ENCODE measurements at regions not wholly inside any gene's neighbourhood (a gene's known extent, or its start where the extent isn't known, plus 50 kb on each side); places are given as distances from the start of the nearest gene placed in this dataset.

- no peak overlapping the region for H3K4me3 ChIP-seq (ENCODE audit: low read depth in 2 of 2, low read length in 1 of 2)
- WGBS (ENCODE audit: low lambda C conversion rate): 75% methylated on average over 8 of the region's 8 CpGs
- no peak overlapping the region for H3K27ac ChIP-seq (ENCODE audit: low read depth in 2 of 2, low read length in 1 of 2)
- no peak overlapping the region for H3K9ac ChIP-seq
- no peaks in the 10 kb centered on the region for H3K79me2 ChIP-seq (ENCODE audit: insufficient read depth)
- H3F3A ChIP-seq (replicated peaks; ENCODE audit: insufficient read depth): no peaks in the 10 kb centered on the region
- H3K4me2 ChIP-seq: no peak overlapping the region
- TF ChIP-seq NFIC (IDR thresholded peaks at IDR 0.05; ENCODE audit: borderline replicate concordance): no peak
- no peak for TF ChIP-seq ZBTB33 (IDR thresholded peaks at IDR 0.05; ENCODE audit: borderline replicate concordance, low read depth)
- no peak for TF ChIP-seq NRF1 (IDR thresholded peaks at IDR 0.05; ENCODE audit: low read depth, low read length)
- TF ChIP-seq CHD2 (IDR thresholded peaks at IDR 0.05; ENCODE audit: low read length, partially characterized antibody): no peak
- TF ChIP-seq FOXM1 (IDR thresholded peaks at IDR 0.05; ENCODE audit: low read depth): no peak
- TF ChIP-seq RXRA (IDR thresholded peaks at IDR 0.05; ENCODE audit: borderline replicate concordance, low read depth): no peak
- no peak for TF ChIP-seq SMC3 (IDR thresholded peaks at IDR 0.05; ENCODE audit: low read depth, low read length)
- TF ChIP-seq, protein P1, sequence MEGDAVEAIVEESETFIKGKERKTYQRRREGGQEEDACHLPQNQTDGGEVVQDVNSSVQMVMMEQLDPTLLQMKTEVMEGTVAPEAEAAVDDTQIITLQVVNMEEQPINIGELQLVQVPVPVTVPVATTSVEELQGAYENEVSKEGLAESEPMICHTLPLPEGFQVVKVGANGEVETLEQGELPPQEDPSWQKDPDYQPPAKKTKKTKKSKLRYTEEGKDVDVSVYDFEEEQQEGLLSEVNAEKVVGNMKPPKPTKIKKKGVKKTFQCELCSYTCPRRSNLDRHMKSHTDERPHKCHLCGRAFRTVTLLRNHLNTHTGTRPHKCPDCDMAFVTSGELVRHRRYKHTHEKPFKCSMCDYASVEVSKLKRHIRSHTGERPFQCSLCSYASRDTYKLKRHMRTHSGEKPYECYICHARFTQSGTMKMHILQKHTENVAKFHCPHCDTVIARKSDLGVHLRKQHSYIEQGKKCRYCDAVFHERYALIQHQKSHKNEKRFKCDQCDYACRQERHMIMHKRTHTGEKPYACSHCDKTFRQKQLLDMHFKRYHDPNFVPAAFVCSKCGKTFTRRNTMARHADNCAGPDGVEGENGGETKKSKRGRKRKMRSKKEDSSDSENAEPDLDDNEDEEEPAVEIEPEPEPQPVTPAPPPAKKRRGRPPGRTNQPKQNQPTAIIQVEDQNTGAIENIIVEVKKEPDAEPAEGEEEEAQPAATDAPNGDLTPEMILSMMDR (IDR thresholded peaks at IDR 0.05): no peak
- TF ChIP-seq MEF2A (IDR thresholded peaks at IDR 0.05; ENCODE audit: borderline replicate concordance, low read depth): no peak
- H3K9me2 ChIP-seq: no peaks in the 10 kb centered on the region
- no peak overlapping the region for H2AFZ ChIP-seq (ENCODE audit: low read depth)
- no peaks in the 10 kb centered on the region for H3K9me3 ChIP-seq
- POLR2A ChIA-PET: no interaction called here
- peaks cover 0 to 3% of the 10 kb centered on the region in 2 experiments; a peak in 1 of 4 replicates for H3K4me1 ChIP-seq (ENCODE audit: control insufficient read depth in 1 of 2, insufficient read depth in 2 of 2, low read depth in 1 of 2, low read length in 1 of 2)
- H3K36me3 ChIP-seq (replicated peaks in 1 of 2; ENCODE audit: control insufficient read depth in 1 of 2, insufficient read depth in 2 of 2, low read length in 1 of 2): no peaks in the 10 kb centered on the region
- no peaks in the 10 kb centered on the region for H4K20me1 ChIP-seq (ENCODE audit: insufficient read depth)
- CTCF ChIA-PET: interaction anchor here (0.8 to 1.2 kb wide), 2 partner anchors 11 to 45 kb away, joined by 3 read pairs; no protein-coding TSS in a partner anchor
- no peak for DNase-seq
- H3K27me3 ChIP-seq (ENCODE audit: insufficient read depth): no peaks in the 10 kb centered on the region; the same call in 1 of the 2 replicates
Measured at GRCh38 chr3:71936681-71937080, 151.7 kb upstream of the PROK2 start.

GRCh38 chr3:71934520-71935270 lies 149.7 kb upstream of the PROK2 start:
- no peak overlapping the region for H3K27ac ChIP-seq (ENCODE audit: low read depth in 2 of 2, low read length in 1 of 2)
- no peaks in the 10 kb centered on the region for H3K36me3 ChIP-seq (replicated peaks in 1 of 2; ENCODE audit: control insufficient read depth in 1 of 2, insufficient read depth in 2 of 2, low read length in 1 of 2)
- no peaks in the 10 kb centered on the region; the same call in 1 of the 2 replicates for H3K27me3 ChIP-seq (ENCODE audit: insufficient read depth)
- H3K4me3 ChIP-seq (ENCODE audit: low read depth in 2 of 2, low read length in 1 of 2): no peak overlapping the region
- no peak for DNase-seq
- WGBS (ENCODE audit: low lambda C conversion rate): 54% methylated on average over 9 of the region's 11 CpGs
- no peak overlapping the region for H3K9ac ChIP-seq
- H3F3A ChIP-seq (replicated peaks; ENCODE audit: insufficient read depth): no peaks in the 10 kb centered on the region
- H2AFZ ChIP-seq (ENCODE audit: low read depth): no peak overlapping the region
- no peaks in the 10 kb centered on the region for H3K9me3 ChIP-seq
- H4K20me1 ChIP-seq (ENCODE audit: insufficient read depth): no peaks in the 10 kb centered on the region
- H3K9me2 ChIP-seq: no peaks in the 10 kb centered on the region
- no peaks in the 10 kb centered on the region for H3K79me2 ChIP-seq (ENCODE audit: insufficient read depth)
- H3K4me2 ChIP-seq: no peak overlapping the region
- TF ChIP-seq SIN3A (IDR thresholded peaks at IDR 0.05; ENCODE audit: borderline replicate concordance, low read depth, low read length) (no peak), EZH2phosphoT487 (IDR thresholded peaks at IDR 0.05; ENCODE audit: borderline replicate concordance, low read depth) (no peak), FOXJ3 (CRISPR knock-in tag; IDR thresholded peaks at IDR 0.05) (no peak), FOSL2 (IDR thresholded peaks at IDR 0.05; ENCODE audit: borderline replicate concordance, low read depth) (no peak), RFX5 (IDR thresholded peaks at IDR 0.05; ENCODE audit: low read length) (no peak), NRF1 (IDR thresholded peaks at IDR 0.05; ENCODE audit: low read depth, low read length) (no peak), SMC3 (IDR thresholded peaks at IDR 0.05; ENCODE audit: low read depth, low read length) (no peak), FOXM1 (IDR thresholded peaks at IDR 0.05; ENCODE audit: low read depth) (no peak), USF1 (IDR thresholded peaks at IDR 0.05; ENCODE audit: borderline replicate concordance, low read depth) (no peak)
- TF ChIP-seq, protein P2, sequence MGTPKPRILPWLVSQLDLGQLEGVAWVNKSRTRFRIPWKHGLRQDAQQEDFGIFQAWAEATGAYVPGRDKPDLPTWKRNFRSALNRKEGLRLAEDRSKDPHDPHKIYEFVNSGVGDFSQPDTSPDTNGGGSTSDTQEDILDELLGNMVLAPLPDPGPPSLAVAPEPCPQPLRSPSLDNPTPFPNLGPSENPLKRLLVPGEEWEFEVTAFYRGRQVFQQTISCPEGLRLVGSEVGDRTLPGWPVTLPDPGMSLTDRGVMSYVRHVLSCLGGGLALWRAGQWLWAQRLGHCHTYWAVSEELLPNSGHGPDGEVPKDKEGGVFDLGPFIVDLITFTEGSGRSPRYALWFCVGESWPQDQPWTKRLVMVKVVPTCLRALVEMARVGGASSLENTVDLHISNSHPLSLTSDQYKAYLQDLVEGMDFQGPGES (IDR thresholded peaks at IDR 0.05; ENCODE audit: low read depth, low read length): no peak
- ChIA-PET CTCF (interaction anchor here (0.7 to 1.3 kb wide), 4 partner anchors 21 to 916 kb away, joined by 3 to 5 read pairs (median 3); no protein-coding TSS in a partner anchor), POLR2A (no interaction called here)
- H3K4me1 ChIP-seq (ENCODE audit: control insufficient read depth in 1 of 2, insufficient read depth in 2 of 2, low read depth in 1 of 2, low read length in 1 of 2): peaks cover 0 to 6% of the 10 kb centered on the region in 2 experiments; a peak in 1 of 4 replicates
